Activated CD4-positive, alpha-beta T cell treated with anti-CD3 and anti-CD28 coated beads for 24 hours (primary cell): ENCODE measurements at regions not wholly inside any gene's neighbourhood (a gene's known extent, or its start where the extent isn't known, plus 50 kb on each side); places are given as distances from the start of the nearest gene placed in this dataset.

Experiments used
- DNase-seq, 2 donors: peaks; one replicate each; pipeline ENCODE4 v3.0.0-alpha.2; 2020; ENCODE audit warnings: low read depth in 2 of 2

DNA sequence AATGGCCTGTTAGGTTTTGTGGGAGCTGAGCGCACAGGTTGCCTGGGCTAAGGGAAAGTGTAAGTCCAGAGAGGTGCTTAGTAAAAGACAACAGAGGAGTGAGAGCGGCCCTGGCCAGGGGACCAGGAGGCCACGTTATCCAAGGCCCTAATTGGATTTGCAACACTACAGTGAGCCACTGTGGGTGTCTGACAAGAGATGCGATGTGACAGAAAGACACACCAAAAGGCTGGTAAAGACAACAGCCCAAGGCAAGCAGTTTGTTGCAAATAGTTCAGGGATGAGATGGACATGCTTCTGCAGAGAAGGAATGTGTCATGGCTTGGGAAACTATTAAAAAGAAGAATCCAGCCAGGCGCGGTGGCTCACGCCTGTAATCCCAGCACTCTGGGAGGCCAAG lies 162.7 kb upstream of the KIT start:
- no peak for DNase-seq

DNA sequence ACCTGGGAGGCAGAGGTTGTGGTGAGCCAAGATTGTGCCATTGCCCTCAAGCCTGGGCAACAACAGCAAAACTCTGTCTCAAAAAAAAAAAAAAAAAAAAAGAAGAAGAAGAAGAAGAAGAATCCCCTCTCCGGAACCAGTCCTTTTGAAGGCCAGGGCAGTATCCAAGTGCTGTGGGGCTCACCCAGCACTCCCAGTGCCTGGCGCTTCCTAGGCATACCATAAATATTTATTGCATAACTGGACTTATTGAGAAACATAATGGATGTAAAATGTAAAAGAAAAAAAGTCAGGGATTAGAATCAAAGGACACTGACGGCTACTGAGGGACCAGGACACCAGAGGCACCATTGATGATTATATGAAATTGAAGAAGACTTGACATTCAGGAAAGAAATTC lies 162.1 kb upstream of the KIT start:
- no peak for DNase-seq

DNA sequence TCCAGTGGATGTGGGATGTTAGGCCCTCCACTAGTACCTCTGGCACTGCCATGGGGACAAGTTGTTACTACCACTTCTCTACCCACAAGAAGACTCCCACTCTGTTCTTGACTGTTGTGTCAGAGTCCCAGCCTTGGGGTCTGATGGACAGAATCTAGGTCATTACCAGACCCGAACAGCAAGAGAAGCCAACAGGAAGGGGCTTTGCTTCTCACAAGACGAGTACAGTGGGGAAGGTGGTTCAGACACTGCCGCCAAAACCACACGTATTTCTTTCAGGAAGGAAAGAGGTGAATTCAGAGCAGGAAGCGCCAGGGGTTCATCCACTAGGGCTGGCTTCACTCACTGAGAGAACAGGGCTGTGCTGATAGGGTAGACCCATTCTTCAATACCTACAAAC lies 161.3 kb upstream of the KIT start:
- DNase-seq, result no peak

DNA sequence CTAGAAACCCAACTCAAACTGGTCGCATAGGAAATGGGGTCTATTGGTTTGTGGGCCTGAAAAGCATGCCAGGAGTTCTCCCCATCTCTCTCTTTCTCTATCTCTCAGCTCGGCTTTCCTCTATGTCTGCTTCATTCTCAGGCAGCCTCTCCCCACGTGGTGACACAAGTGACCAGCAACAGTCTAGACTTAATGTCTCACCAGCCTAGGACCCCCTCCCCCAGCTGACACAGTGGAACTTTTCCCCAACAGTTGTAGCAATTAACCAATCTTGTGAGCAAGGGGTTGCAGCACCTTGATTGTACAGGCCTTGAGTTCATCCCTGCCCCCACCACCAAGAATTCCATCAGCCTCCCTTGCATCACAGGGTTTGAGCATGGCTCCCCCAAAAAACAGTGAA lies 159.8 kb upstream of the KIT start:
- DNase-seq, result no peak

DNA sequence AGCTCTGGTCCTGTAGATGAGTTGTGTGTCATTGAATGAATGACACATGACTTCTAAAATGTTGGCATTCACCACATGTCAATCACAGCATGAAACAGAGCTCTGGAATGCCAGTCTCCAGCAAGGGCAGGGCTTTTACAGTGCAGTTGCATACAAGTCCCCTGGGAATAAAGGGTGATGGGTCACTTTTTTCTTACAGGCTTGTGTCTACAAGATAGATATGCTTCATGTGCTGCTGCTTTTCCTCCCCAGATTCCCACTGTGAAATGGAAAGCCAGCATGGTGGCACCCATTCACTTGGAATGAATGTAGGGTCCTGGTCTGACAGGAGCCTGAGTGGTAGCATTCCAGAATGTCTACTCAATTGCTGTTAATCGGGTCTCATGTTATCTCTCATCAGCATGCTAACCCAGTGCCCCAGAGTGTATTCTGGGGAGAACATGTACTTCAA lies 159.1 kb upstream of the KIT start:
- DNase-seq, result no peak

DNA sequence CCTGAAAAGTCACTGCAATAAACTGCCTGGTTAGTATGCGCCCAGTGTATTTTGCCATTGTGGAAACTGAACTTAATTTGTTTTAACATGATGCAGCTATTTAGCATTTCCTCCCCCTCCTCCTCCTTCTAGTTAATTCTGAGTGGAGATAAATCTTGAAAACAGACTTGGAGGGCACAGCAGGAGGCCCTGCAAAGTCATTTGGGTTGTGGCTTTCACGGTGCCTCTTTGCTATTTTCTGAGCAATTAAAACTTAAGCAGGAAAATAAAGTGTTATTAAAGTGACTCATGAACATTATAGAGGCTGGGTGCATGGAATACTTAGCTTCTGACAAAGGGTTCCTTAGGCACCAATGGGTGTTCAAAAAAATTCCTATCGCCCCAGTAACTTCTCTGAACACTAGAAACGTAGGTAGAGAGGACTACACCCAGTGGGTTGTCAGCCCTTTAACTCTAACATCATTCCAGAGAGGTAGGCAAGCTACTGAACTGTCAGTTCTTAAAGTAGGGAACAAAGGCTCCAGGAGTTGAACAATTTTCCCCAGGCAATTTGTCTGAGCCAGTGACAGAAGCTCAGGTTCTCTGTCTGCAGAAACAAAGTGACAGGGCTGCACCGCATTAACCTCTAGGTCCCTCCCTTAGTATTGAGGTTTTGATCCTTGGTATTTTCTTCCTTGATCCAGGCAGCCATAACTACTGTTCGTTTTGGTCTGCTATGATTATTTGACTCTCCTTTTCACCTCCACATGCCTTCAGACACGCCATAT lies 158.3 kb upstream of the KIT start:
- DNase-seq, result no peak

DNA sequence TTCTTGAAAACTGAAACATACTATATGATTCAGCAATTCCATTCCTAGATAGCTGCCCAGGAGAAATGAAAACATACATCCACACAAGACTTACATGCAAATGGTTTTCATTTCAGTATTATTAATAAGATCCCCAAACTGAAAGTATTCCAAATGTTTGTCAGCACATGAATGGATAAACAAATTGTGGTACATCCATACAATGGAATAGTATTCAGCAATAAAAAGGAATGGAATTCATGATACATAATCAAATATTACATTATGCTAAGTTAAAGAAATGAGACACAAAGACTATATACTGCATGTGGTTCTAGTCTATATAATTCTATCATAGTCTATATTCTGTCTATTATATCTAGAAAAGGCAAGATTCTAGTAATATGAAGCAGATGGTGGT lies 152.4 kb upstream of the KIT start:
- DNase-seq, result no peak

DNA sequence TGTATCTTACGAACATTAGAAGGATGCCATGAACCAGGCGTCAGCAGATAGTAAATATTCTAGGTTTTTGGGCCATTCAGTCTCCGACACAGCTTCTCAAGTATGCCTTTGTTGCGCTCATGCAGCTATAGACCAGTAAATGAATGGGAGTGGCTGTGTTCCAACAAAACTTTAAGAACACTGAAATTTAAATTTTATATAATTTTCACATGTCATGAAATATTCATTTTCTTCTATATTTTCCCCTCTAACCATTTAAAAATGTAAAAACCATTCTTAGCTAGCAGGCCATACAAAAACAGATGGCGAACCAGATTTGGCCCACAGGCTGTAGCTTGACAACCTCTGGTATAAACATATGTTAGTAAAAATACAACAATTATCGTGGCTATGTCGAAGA lies 151.8 kb upstream of the KIT start:
- DNase-seq, result no peak

DNA sequence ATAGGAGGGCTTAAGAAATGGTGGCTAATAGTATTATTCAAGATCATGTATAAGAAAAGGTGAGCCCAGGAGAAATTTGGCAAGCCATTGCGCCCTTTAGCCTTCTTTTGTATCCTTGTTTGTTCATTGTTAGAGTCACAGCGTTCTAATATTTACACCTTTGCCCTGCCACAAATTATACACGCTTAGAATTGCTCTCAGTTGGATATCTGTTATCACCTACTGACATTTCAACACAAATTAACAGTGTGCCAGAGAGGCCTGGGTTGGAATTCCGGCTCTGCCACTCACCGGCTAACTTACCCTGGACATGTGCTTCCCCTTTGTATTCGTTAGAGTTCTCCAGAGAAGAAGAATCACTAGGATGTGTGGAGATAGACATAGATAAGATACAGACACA lies 148.7 kb upstream of the KIT start:
- no peak for DNase-seq

DNA sequence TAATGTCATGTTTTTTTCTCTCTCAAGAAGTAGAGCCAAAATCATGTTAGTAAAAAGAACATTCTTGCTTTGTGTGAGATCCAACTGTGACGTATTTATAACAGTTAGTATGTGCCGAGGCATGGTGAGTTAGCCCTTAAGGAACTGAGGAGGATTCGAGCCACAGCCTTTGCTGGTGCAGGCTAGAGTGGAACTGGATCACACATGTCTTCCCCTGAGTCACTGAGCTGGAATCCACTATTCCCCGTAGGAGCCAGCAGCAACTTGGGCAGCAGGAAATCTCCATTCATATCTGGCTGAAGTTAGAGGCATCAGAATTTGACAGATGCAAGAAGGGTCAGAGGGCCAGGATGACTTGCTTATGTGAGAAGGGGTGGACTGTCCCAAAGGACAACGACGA lies 144.6 kb upstream of the KIT start:
- no peak for DNase-seq

DNA sequence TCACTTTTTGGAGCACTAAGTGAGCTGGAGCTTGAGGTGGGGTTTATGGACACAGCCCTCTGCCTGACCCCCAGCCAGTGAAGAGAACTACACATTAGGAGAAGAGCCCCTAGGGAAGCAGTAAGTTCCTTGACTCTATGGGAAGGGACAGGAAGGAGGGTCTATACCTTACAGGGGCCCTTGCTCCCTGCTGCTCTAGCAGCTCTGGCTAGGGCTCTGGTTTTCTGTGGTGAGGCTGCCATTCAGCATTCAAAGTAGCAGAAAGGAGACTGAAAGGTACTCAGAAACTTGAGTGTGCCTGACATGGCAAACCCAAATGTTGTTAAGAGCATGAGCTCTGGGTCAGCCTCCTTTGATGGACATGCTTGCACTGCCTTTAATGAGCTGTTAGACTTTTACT lies 144.0 kb upstream of the KIT start:
- no peak for DNase-seq

DNA sequence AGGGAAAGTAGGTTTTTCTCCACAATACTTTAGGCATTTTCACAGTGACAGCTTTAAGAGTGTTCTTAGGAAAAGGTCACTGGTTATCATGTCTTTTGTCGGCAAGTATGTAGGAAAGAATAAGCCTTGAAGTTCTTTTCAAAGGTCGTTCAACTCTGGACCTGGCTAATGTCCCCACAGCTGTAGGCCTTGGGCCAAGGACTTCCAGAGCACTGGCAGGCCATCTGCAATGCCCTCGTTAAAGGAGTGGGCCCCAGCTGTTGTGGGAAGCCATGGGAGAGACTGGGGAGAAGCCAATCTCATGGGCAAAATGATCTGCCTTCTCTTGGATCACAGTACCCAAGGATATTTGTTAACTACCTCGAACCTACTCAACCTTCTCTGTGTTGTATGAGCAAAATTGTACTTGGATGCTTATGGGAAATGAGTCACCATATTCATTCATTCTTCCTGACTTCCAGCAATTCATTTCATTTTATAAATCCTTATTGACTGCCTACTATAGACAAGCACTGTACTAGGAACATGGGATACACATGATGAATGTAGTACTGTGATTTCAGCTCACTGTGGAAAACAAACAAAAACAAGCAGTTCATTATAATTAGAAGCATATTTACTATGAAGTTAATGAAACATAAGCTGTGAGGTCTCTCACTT lies 141.1 kb upstream of the KIT start:
- no peak for DNase-seq

DNA sequence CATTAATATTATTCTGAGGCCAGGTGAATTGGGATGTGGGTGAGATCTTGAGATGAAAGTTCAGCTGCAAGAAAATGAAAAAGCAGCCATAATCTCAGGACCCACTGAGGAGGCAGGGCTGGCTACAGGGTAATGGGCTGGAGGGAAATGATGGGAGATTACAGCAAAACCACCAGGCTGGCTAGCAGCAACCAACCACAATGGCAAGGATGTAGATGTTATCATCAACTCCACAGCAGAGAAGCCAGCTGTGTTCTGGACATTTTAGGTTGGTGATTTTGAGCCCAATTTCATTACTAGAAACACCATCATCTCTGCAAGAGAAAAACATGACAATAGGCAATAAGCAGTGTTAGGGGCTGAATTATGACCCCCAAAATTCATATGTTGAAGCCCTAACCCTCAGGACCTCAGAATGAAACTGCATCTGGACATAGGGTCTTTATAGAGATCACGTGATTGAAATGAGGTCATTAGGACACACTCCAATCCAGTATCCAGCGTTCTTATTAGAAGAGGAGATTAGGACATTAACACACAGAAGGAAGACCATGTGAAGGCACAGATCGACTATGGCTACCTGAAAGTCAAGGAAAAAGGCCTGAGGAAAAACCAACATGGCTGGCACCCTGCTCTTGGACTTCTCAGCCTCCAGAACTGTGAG lies 139.8 kb upstream of the KIT start:
- no peak for DNase-seq

DNA sequence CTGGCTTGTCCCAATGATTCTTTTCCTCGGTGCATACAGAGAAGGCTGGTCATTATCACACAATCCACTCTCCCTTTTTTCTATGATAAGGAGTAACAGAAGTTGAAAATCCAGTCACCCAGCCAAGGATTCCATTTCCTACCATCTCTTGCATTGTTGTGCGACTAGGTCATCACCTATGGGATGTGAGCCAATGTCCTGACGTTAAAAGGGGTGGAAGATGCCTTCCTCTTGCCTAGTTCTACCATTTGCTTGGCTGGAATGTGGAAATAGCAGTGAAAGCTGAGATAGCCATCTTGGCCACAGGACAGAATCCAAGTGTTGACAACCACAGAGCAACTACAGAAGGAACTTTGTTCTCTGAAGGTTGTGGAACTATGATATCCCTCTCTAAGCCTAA lies 132.2 kb upstream of the KIT start:
- no peak for DNase-seq

DNA sequence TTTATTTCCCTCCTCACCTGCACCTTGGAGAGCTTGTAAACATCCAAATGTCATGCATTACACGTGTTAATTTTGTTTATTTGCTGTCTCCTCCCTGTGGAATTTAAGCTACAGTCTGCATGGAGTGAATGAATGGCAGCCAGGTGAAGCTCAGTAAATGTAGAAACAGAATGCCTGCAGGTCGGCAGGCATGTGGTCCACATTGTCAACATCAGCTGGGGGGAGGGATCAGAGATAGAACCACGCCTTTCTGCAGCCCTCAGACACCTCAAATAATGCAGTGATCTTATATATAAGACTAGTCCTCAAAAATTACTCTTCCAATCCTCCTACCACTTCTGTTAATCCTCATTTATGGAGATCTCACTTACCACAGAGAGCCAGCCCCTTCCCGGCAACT lies 131.2 kb upstream of the KIT start:
- DNase-seq, result no peak

DNA sequence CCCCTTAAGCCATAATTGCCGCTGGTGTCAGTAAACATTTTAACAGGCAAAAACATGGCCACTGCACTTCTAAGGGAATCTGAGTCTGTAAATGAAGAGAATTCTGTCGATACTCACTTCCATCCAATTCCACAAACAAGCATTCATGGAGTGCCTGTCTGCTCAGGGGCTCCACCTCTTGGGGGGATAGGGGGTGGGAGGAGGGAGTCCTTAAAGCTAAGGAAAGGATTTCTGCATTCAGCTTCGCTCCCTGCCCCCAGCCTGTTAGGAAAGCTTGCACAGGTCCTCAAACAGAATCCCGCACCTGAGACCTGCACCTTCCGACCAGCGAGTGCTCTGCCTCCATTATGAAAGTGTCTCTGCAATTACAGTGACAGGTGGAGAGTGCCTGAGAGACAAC lies 130.2 kb upstream of the KIT start:
- no peak for DNase-seq

DNA sequence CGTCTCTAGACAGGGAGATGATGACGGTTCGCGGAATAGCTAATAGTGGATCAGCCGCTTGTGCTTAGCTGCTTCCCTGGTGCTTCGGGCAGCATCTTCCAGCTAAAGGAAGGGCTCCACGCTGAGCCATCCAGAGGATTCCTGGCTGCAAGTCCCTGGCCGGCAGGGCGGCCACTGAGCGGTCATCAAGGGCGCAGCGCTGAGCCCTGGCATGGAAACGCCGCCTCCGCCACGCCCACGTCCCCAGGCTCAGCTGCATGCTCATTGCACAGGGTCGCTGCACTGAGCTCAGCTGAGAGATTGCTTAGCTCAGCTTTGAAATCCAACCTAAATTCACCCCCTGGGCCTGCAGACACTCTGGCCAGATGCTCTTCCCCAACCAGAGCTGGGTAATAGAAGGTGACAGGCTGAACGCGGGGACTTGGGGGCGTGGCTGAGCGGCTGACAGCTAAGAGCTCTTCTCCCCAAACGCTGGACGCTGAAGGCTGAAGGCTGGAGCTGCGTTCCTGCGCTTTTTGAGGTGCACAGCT lies 118.2 kb upstream of the KIT start:
- DNase-seq, result peak in 1 of 2 donors; percentile 4

DNA sequence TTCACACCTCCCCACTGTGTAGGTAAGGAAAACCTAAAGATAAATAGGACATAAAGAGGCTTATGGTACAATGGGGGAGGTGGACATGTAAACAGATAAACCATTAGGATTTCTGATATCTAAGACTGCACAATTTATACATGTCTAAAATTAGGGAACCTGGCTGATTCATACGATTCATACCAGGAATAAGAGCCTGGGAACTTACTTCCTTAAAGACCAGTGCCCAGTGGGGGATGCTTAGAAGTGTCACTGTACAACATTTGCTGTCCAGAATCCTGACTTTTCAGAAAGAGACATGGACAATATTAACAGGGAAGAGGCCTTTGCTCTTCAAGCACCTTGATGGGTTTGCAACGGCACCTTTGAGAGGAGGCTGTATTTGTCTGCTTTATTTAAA lies 116.8 kb upstream of the KIT start:
- no peak for DNase-seq

DNA sequence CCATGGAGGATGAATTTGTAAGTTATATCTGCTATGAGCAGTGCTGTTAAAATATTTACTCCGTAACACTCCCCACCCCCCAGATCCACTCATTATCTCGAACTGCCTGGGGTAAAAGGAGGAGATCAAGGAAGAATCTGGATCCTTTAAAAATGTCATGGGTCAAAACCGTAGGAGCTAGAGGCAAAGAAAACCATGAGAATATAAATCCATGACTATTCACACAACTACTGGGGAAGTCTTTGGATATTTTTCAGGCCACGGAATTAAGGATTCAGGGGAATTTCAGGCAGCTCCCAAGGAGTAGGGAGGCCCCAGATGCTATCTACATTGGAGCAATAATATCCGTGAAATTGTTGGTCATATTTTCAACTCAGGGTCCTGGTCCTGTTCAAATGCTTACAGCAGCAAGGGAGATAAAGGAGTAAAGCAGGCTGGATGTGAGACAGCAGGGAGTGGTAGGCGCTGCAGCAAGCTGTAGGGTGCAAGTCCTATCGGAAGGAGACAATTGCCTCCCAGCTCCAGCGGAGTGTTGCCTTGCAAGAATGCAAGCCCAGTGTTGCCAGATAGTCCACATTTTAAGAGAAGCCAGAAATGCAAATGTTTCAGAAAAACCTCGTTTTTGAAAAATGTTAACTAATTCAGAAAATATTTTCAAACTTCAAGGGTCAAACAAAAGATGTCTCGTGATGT lies 116.2 kb upstream of the KIT start:
- DNase-seq, result no peak

DNA sequence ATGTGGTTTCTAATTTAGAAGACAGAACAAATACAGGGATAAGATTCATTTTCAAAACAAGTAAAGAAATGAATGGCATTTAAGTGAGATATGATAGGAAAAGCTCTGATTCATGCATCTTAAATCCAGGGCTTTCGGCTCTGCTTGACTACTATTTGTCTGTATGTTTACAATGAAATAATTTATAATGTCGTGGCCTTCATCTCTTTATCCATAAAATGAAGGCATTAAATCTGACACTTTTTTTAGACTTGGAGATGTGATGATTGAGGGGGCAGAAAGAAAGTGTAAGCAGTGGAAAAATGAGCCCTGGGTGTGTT lies 115.7 kb upstream of the KIT start:
- DNase-seq, result no peak

DNA sequence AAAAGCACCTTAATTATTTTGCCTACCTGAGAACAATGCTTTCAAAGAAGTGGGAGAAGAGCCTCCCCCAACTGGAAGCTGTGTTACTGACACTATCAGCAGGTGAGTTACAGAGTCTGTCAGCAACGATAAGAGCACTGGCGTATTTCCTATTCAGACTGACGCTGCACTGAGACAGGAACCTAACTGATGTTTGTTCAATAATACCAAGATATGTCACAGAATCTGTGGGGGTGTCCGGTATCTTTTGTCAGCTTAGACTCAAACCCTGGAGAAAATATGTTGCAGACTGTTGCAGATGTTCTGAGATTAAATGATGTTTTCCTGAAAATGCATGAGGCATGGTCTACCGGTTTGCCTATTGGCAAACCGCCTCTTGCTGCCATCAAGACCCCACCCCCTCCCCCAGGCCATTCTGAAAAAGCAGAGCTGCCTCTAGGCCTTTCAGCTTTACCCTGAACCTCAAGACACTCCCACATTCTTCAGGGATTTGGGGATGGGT lies 115.2 kb upstream of the KIT start:
- DNase-seq, result no peak

DNA sequence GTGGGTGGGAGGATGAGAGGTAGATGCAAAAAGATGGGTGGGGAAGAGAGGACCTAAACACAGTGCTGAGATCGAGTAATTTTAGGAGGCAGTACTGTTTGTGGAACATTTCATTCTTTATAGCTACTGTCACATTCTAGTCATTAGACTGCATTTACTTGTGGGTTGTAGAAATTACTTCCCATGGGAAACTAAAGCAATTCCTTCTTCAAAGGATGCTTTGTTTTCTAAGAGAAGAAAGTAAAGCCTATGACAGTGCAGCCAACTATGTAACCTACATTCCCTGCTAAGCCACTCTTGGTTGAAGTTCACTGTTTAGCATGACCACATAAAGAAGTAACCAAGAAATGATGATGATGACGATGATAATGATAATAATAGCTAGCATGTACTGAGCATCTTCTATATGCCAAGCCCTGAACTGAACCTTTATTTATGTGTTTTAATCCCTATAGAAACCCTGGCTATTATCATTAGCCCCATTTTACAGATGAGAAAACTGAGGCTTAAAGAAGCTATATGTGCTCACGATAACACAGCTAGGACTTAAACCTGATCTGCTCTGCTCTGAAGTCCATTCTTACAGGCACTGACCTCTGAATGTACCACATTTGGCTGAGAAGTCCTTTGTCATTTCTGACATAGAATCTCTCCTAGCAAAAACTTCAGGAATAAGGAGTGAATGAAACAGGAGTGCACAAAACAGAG lies 114.5 kb upstream of the KIT start:
- DNase-seq, result no peak
